Lower leg skin (tissue), 4 donors: ENCODE measurements at regions not wholly inside any gene's neighbourhood (a gene's known extent, or its start where the extent isn't known, plus 50 kb on each side); places are given as distances from the start of the nearest gene placed in this dataset.

Experiments used
- DNase-seq, 2 donors: peaks; one replicate each; pipeline ENCODE4 v3.0.0-alpha.2; 2019; ENCODE audit warnings: low spot score in 2 of 2
- H3K4me3 ChIP-seq: fragments of 200-600 bp; sonication (generic); 2 replicates; pipeline ENCODE4 v1.5.1; 2017; ENCODE audit warnings: mild to moderate bottlenecking, low read depth; ENCODE audit not compliant: poor library complexity, severe bottlenecking
- POLR2A ChIP-seq, 2 donors: fragments of 450-650 bp; IDR thresholded peaks; one replicate each; pipeline ENCODE4 v1.6.1; 2016 to 2017; ENCODE audit warnings: antibody characterized with exemption in 2 of 2, mild to moderate bottlenecking in 1 of 2, moderate library complexity in 1 of 2
- WGBS, 2 donors: methylation state at CpG; one replicate each; pipeline ENCODE4 v1.1.5; 2018; 5-methylcytosine and 5-hydroxymethylcytosine counted together
- intact Hi-C: fragments of 100-400 bp; cut with DNase I; formaldehyde crosslinking; loops from one replicate; pipeline ENCODE4 v1.15.0; 2023; ENCODE audit warnings: low total_unique reads
- TF ChIP-seq, protein P1 (sequence below), 3 donors: fragments of 450-650 bp; IDR thresholded peaks; one replicate each; pipeline ENCODE4 v1.5.1; 2016; ENCODE audit warnings: antibody characterized with exemption in 3 of 3, mild to moderate bottlenecking in 3 of 3, moderate library complexity in 2 of 3

GRCh38 chr13:44211704-44212346 lies 161.8 kb upstream of the SERP2 start:
- DNase-seq: no peak
- 88 to 89% methylated on average over 14 of the region's 14 CpGs for WGBS, 2 donors
- TF ChIP-seq, protein P1, sequence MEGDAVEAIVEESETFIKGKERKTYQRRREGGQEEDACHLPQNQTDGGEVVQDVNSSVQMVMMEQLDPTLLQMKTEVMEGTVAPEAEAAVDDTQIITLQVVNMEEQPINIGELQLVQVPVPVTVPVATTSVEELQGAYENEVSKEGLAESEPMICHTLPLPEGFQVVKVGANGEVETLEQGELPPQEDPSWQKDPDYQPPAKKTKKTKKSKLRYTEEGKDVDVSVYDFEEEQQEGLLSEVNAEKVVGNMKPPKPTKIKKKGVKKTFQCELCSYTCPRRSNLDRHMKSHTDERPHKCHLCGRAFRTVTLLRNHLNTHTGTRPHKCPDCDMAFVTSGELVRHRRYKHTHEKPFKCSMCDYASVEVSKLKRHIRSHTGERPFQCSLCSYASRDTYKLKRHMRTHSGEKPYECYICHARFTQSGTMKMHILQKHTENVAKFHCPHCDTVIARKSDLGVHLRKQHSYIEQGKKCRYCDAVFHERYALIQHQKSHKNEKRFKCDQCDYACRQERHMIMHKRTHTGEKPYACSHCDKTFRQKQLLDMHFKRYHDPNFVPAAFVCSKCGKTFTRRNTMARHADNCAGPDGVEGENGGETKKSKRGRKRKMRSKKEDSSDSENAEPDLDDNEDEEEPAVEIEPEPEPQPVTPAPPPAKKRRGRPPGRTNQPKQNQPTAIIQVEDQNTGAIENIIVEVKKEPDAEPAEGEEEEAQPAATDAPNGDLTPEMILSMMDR (IDR thresholded peaks at IDR 0.05): no peak
- no peak for TF ChIP-seq POLR2A (IDR thresholded peaks at IDR 0.05)
- no peak overlapping the region for H3K4me3 ChIP-seq
- intact Hi-C loops: no loop called here

DNA sequence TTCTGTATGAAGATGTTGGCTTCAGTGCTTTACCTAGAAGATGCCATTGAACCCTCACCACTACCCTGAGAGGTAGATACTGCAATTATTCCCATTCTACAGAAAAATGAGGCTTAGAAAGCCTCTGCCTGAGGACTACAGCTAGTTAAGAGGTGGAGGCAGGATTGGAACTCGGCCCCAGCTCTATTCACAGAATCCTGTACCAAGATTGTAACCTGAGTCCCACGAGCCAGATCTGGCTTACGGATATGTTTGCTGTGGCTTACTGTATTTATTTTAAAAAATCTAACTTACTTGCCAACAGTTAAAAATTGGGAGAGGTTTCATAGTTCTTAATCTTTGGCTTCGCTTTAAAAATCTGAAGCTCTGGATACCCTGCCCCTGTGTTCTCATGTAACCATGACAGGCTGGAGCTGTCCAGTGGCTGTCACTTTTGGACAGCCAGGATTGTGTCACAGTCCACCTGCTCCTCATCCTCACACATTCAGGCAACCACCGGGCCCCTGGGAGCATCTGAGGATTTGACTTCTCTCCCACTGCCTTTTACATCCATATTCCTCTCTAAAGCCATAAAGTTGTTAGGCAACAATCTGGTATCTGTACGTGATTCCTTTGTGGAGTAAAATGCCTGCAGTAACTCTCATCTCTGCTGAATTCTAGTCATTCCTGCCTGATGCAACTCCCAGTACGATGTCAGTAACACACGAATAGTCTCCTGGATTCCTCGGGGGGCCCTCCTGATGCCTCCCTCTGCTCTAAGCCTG lies 160.8 kb upstream of the SERP2 start:
- no peak overlapping the region for H3K4me3 ChIP-seq
- TF ChIP-seq, protein P1 (IDR thresholded peaks at IDR 0.05): no peak
- no peak for TF ChIP-seq POLR2A (IDR thresholded peaks at IDR 0.05)
- DNase-seq: no peak
- WGBS, 2 donors: 52 to 57% methylated on average over 9 of the region's 9 CpGs
- intact Hi-C loops: no loop called here

GRCh38 chr13:44218501-44219240 lies 155.0 kb upstream of the SERP2 start:
- WGBS, 2 donors: 58 to 60% methylated on average over 10 of the region's 10 CpGs
- TF ChIP-seq, protein P1 (IDR thresholded peaks at IDR 0.05): no peak
- TF ChIP-seq POLR2A (IDR thresholded peaks at IDR 0.05): no peak
- intact Hi-C loops: no loop called here
- DNase-seq: peak; percentile 74 to 93
- H3K4me3 ChIP-seq: no peak overlapping the region

- WGBS, 2 donors: 75 to 84% methylated on average over 13 of the region's 13 CpGs
- intact Hi-C loops: no loop called here
Observed at GRCh38 chr13:44219577-44220548, 153.8 kb upstream of the SERP2 start.

More at GRCh38 chr13:44219577-44220548, 153.8 kb upstream of the SERP2 start:
- no peak overlapping the region for H3K4me3 ChIP-seq
- no peak for DNase-seq
- TF ChIP-seq, protein P1 (IDR thresholded peaks at IDR 0.05): no peak
- no peak for TF ChIP-seq POLR2A (IDR thresholded peaks at IDR 0.05)
